Activated naive CD8-positive, alpha-beta T cell (primary cell): ENCODE measurements at regions not wholly inside any gene's neighbourhood (a gene's known extent, or its start where the extent isn't known, plus 50 kb on each side); places are given as distances from the start of the nearest gene placed in this dataset.

ENCODE experiments used
- H3K27ac Mint-ChIP-seq: one replicate; pipeline ENCODE4 v1.8.0; 2021; ENCODE audit warnings: mixed read lengths
- H3K27me3 Mint-ChIP-seq: one replicate; pipeline ENCODE4 v1.8.0; 2021; ENCODE audit warnings: mixed read lengths
- H3K36me3 Mint-ChIP-seq: one replicate; pipeline ENCODE4 v1.8.0; 2021; ENCODE audit warnings: mixed read lengths
- H3K4me1 Mint-ChIP-seq: one replicate; pipeline ENCODE4 v1.8.0; 2021; ENCODE audit warnings: low read depth, mixed read lengths
- H3K4me3 Mint-ChIP-seq: one replicate; pipeline ENCODE4 v1.8.0; 2021; ENCODE audit warnings: mild to moderate bottlenecking, mixed read lengths
- H3K9me3 Mint-ChIP-seq: one replicate; pipeline ENCODE4 v1.8.0; 2021; ENCODE audit warnings: low read depth, mixed read lengths

GRCh38 chr9:89808076-89808755 is 203.4 kb downstream of the GADD45G start:
- no peaks in the 10 kb centered on the region for H3K27me3 Mint-ChIP-seq
- H3K36me3 Mint-ChIP-seq, result no peaks in the 10 kb centered on the region
- H3K4me1 Mint-ChIP-seq, result peaks cover 3% of the 10 kb centered on the region
- H3K4me3 Mint-ChIP-seq, result no peak overlapping the region
- no peaks in the 10 kb centered on the region for H3K9me3 Mint-ChIP-seq
- no peak overlapping the region for H3K27ac Mint-ChIP-seq

- H3K4me3 Mint-ChIP-seq, result no peak overlapping the region
- no peaks in the 10 kb centered on the region for H3K27me3 Mint-ChIP-seq
- no peak overlapping the region for H3K27ac Mint-ChIP-seq
- no peaks in the 10 kb centered on the region for H3K36me3 Mint-ChIP-seq
- H3K9me3 Mint-ChIP-seq, result no peaks in the 10 kb centered on the region
- H3K4me1 Mint-ChIP-seq, result peaks cover 8% of the 10 kb centered on the region
Observed at GRCh38 chr9:89808756-89809181, 204.0 kb downstream of the GADD45G start.

- Mint-ChIP-seq H3K4me1 (peaks cover 18% of the 10 kb centered on the region), H3K4me3 (no peak overlapping the region), H3K27ac (no peak overlapping the region), H3K9me3 (no peaks in the 10 kb centered on the region), H3K36me3 (no peaks in the 10 kb centered on the region), H3K27me3 (peaks cover 2% of the 10 kb centered on the region)
Observed at GRCh38 chr9:89810431-89810830, 205.6 kb downstream of the GADD45G start.

DNA sequence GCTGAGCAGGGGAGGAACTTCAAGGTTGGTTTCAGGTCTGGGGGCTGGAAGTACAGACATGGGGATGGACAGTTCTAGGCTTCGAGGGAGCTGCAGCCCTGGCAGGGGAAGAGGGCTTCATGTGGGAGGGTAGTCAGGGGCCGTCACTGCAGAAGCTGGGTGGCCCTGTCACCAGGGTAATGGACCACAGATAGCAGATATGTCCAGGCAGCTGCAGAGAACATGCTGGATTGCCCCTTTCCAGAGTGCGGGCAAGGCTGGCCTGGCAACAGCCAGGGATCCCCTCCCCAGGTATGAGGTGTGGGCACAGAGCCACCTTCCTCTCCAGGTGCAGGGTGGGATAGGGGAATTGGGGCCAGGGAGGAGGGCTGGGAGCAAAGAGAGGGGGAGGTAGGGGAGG is 206.5 kb downstream of the GADD45G start:
- H3K27me3 Mint-ChIP-seq, result peaks cover 2% of the 10 kb centered on the region
- peaks cover 18% of the 10 kb centered on the region for H3K4me1 Mint-ChIP-seq
- no peak overlapping the region for H3K4me3 Mint-ChIP-seq
- H3K36me3 Mint-ChIP-seq, result no peaks in the 10 kb centered on the region
- H3K9me3 Mint-ChIP-seq, result no peaks in the 10 kb centered on the region
- no peak overlapping the region for H3K27ac Mint-ChIP-seq

DNA sequence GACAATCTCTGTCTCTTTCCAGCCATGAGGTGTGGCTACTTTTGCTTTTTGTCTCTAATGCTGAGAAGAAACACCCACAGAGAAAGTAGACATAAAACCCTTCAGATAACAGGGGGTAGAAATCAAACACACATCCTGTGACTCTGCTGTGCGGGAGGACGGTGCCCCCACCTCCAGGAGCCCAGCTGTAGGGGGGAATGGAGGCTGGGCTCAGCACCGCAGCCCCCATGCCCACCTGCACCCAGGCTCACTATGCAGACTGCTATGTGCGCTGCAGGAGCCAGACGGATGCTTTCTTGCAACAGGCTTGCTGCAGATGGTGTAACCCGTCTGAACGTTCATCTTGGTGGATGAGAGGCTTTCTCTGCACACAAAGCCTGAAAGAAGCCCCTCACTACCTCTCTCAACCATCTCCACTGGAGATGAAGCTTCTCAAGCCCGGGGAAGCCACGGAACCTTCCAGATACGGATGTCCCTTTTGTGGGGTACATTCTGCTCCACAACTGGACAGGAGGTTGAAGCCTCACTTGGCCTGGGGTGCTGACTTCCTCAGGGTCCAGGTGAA is 207.2 kb downstream of the GADD45G start:
- Mint-ChIP-seq H3K4me3 (no peak overlapping the region), H3K4me1 (peaks cover 18% of the 10 kb centered on the region), H3K27ac (no peak overlapping the region)

GRCh38 chr9:89812556-89813181 is 207.9 kb downstream of the GADD45G start:
- H3K36me3 Mint-ChIP-seq, result no peaks in the 10 kb centered on the region
- no peaks in the 10 kb centered on the region for H3K9me3 Mint-ChIP-seq
- H3K4me3 Mint-ChIP-seq, result no peak overlapping the region
- peaks cover 2% of the 10 kb centered on the region for H3K27me3 Mint-ChIP-seq
- H3K27ac Mint-ChIP-seq, result no peak overlapping the region
- H3K4me1 Mint-ChIP-seq, result peaks cover 18% of the 10 kb centered on the region

More for the DNA sequence above, 207.2 kb downstream of the GADD45G start:
- Mint-ChIP-seq H3K36me3 (no peaks in the 10 kb centered on the region), H3K9me3 (no peaks in the 10 kb centered on the region), H3K27me3 (peaks cover 2% of the 10 kb centered on the region)

DNA sequence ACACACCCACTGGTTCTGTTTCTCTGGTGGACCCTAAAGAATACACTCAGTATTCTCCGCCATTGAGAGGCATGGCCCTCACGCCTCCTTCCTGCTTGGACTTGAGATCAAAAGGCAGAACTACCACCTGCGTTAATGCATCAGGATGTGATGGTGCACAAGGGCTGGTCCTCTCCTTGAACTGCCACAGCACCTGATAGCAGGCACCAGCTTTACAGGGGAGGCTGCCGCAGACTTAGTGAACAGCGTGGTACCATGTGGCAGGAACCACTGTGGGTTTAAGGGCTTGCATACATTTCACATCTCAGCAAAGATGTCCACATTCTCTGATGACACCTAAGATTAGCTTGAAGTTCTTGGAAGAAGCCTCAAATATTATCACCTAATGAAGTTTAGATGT is 208.7 kb downstream of the GADD45G start:
- Mint-ChIP-seq H3K4me1 (peaks cover 18% of the 10 kb centered on the region), H3K27ac (no peak overlapping the region), H3K9me3 (no peaks in the 10 kb centered on the region), H3K36me3 (no peaks in the 10 kb centered on the region), H3K27me3 (peaks cover 3% of the 10 kb centered on the region), H3K4me3 (no peak overlapping the region)

DNA sequence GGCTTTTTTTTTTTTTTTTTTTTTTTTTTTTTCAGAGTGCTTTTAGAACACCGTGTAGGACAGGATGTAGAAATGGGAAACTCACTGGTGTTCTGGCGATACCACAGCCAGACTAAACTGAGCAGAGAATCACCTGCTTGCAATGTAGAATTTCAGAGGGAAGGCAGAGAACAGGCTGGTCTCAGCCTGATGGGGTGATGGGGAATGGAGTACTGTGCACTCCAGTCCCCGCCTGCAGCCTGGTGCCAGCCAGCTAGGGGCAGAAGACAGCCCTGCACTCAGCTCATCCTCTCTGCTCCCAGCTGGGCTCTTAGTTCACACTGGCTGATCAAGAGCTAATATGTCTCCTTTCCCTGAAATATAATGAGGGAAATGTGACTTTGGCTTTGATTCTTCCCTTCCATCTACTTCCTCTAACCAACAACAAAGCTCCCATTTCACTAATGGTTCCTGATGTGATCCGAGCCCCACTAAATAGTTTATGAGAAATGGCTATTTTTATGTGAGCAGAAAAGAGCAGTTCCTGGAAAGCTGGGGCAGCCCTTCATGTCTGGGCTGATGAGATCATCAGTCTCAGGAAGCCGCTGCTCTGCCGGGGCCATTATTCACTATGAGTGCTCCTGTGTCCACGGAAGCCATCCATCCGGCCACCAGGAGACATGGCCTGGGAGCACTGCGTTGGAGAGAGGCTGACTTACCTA is 209.7 kb downstream of the GADD45G start:
- H3K4me1 Mint-ChIP-seq, result peaks cover 18% of the 10 kb centered on the region
- H3K4me3 Mint-ChIP-seq, result no peak overlapping the region
- H3K27me3 Mint-ChIP-seq, result peaks cover 3% of the 10 kb centered on the region
- H3K36me3 Mint-ChIP-seq, result no peaks in the 10 kb centered on the region
- no peaks in the 10 kb centered on the region for H3K9me3 Mint-ChIP-seq
- no peak overlapping the region for H3K27ac Mint-ChIP-seq

DNA sequence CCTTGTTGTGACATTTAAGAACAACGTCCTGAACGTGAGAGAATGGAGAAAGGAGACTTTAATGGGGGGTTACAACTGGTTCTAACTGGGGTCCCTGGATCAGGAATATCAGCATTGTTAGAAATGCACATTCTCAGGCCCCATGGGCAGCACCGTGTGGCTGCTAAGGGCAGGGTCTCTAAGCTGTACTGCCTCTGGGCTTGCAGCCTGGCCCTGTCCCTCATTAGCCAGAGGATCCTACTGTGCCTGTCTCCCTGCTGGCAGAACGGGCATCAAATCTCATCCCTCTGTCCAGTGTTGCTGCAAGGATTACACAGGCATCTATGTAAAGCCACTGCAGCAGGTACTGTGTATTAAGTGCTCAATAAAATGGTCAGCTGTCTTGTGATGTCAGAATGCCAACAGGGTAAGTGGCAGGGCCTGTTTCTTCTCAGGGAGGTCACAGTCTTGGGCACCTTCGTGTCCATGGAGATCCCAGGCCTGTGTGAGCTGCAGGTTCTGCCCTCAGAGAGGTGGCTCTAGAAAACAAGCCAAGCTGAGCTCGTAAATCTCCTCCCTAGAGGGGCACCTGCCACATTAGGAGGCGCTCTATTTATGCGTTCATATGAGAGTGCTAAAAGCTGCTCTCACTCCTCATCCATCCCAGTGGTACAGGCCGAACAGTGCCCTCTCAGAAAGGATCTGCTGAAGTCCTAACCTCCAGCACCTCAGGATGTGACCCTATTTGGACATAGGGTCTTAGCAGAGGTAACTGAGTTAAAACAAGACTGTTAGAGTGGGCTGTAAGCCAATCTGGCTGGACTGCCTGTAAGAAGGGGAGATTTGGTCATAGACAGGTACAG is 210.5 kb downstream of the GADD45G start:
- H3K9me3 Mint-ChIP-seq, result no peaks in the 10 kb centered on the region
- no peak overlapping the region for H3K4me3 Mint-ChIP-seq
- peaks cover 3% of the 10 kb centered on the region for H3K27me3 Mint-ChIP-seq
- H3K4me1 Mint-ChIP-seq, result peaks cover 20% of the 10 kb centered on the region
- H3K27ac Mint-ChIP-seq, result no peak overlapping the region
- no peaks in the 10 kb centered on the region for H3K36me3 Mint-ChIP-seq

- Mint-ChIP-seq H3K27me3 (peaks cover 3% of the 10 kb centered on the region), H3K9me3 (no peaks in the 10 kb centered on the region), H3K4me1 (peaks cover 22% of the 10 kb centered on the region), H3K4me3 (no peak overlapping the region), H3K36me3 (no peaks in the 10 kb centered on the region), H3K27ac (no peak overlapping the region)
Observed at GRCh38 chr9:89815903-89816573, 211.2 kb downstream of the GADD45G start.

- Mint-ChIP-seq H3K27me3 (peaks cover 3% of the 10 kb centered on the region), H3K27ac (no peak overlapping the region), H3K36me3 (no peaks in the 10 kb centered on the region), H3K9me3 (no peaks in the 10 kb centered on the region), H3K4me1 (peaks cover 19% of the 10 kb centered on the region), H3K4me3 (no peak overlapping the region)
Observed at GRCh38 chr9:89817151-89817950, 212.5 kb downstream of the GADD45G start.

- H3K4me3 Mint-ChIP-seq, result no peak overlapping the region
- no peak overlapping the region for H3K27ac Mint-ChIP-seq
- peaks cover 2% of the 10 kb centered on the region for H3K27me3 Mint-ChIP-seq
- no peaks in the 10 kb centered on the region for H3K36me3 Mint-ChIP-seq
- peaks cover 4% of the 10 kb centered on the region for H3K4me1 Mint-ChIP-seq
- no peaks in the 10 kb centered on the region for H3K9me3 Mint-ChIP-seq
Observed at GRCh38 chr9:89820337-89820736, 215.5 kb downstream of the GADD45G start.

DNA sequence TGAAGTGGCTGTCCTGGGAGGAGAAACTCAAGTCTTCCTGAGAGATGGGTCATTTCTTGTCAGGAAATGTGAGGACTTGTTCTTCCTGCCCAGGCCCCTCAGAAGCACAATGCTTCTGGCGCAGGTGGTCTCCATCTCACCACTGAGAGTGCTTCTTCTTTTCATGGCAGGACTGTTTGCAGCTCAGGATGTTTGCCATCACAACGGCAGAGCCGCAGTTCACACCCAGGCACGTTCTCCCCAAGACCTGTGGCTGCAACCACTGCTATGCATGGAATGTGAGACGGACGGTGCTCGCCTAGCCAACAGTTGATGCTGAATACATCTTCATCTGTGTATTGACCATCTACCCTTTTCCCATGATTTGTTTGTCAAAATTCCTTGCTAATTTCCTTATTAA is 216.3 kb downstream of the GADD45G start:
- Mint-ChIP-seq H3K4me1 (peaks cover 4% of the 10 kb centered on the region), H3K9me3 (no peaks in the 10 kb centered on the region), H3K4me3 (no peak overlapping the region), H3K36me3 (no peaks in the 10 kb centered on the region), H3K27me3 (peaks cover 2% of the 10 kb centered on the region), H3K27ac (no peak overlapping the region)
